Medulla oblongata (tissue), 1 donor: ENCODE measurements at regions not wholly inside any gene's neighbourhood (a gene's known extent, or its start where the extent isn't known, plus 50 kb on each side); places are given as distances from the start of the nearest gene placed in this dataset.

ENCODE experiments used
- DNase-seq: peaks from one replicate; pipeline ENCODE4 v3.0.0-alpha.2; 2015; ENCODE audit errors: extremely low spot score

- DNase-seq, result no peak
Measured at GRCh38 chr12:90322006-90322405, 613.4 kb upstream of the ATP2B1 start.

GRCh38 chr12:90321369-90321768 is 612.7 kb upstream of the ATP2B1 start:
- no peak for DNase-seq

- no peak for DNase-seq
Measured at GRCh38 chr12:90311561-90311960, 602.9 kb upstream of the ATP2B1 start.

- DNase-seq, result no peak
Measured at GRCh38 chr12:90305379-90305778, 596.7 kb upstream of the ATP2B1 start.

GRCh38 chr12:90304231-90304630 is 595.6 kb upstream of the ATP2B1 start:
- no peak for DNase-seq

GRCh38 chr12:90303771-90304170 is 595.1 kb upstream of the ATP2B1 start:
- DNase-seq, result no peak

GRCh38 chr12:90301561-90302133 is 593.0 kb upstream of the ATP2B1 start:
- DNase-seq, result no peak

- DNase-seq, result no peak
Measured at GRCh38 chr12:90301095-90301494, 592.5 kb upstream of the ATP2B1 start.

GRCh38 chr12:90299666-90300065 is 591.0 kb upstream of the ATP2B1 start:
- no peak for DNase-seq

- DNase-seq, result no peak
Measured at GRCh38 chr12:90299121-90299520, 590.5 kb upstream of the ATP2B1 start.

- DNase-seq, result no peak
Measured at GRCh38 chr12:90298289-90298948, 589.8 kb upstream of the ATP2B1 start.

- DNase-seq, result no peak
Measured at GRCh38 chr12:90295858-90296257, 587.2 kb upstream of the ATP2B1 start.

- DNase-seq, result no peak
Measured at GRCh38 chr12:90292183-90292582, 583.5 kb upstream of the ATP2B1 start.

GRCh38 chr12:90290980-90291975 is 582.6 kb upstream of the ATP2B1 start:
- DNase-seq, result peak; percentile 15

GRCh38 chr12:90287585-90287984 is 578.9 kb upstream of the ATP2B1 start:
- no peak for DNase-seq

GRCh38 chr12:90281154-90281868 is 572.7 kb upstream of the ATP2B1 start:
- no peak for DNase-seq

GRCh38 chr12:90280564-90281058 is 572.0 kb upstream of the ATP2B1 start:
- DNase-seq, result no peak

- DNase-seq, result no peak
Measured at GRCh38 chr12:90280033-90280432, 571.4 kb upstream of the ATP2B1 start.

GRCh38 chr12:90275088-90275487 is 566.5 kb upstream of the ATP2B1 start:
- no peak for DNase-seq

- no peak for DNase-seq
Measured at GRCh38 chr12:90274407-90274806, 565.8 kb upstream of the ATP2B1 start.

GRCh38 chr12:90268574-90268973 is 559.9 kb upstream of the ATP2B1 start:
- DNase-seq, result no peak

- no peak for DNase-seq
Measured at GRCh38 chr12:90262251-90262650, 553.6 kb upstream of the ATP2B1 start.
